Stomach (tissue), 8 donors: ENCODE measurements at regions not wholly inside any gene's neighbourhood (a gene's known extent, or its start where the extent isn't known, plus 50 kb on each side); places are given as distances from the start of the nearest gene placed in this dataset.

Experiments
- DNase-seq, 2 donors: peaks; one replicate each; pipeline versions ENCODE4 v3.0.0 to v3.0.0-alpha.2; 2013 to 2019
- H3K27ac ChIP-seq, 5 donors: fragments of 200-600 bp in 4 of 5; sonication (generic) in 4 of 5; one replicate each; pipeline ENCODE4 v1.5.1; 2013 to 2019; ENCODE audit warnings: mild to moderate bottlenecking in 1 of 5, moderate library complexity in 1 of 5
- H3K27me3 ChIP-seq, 3 donors: fragments of 200-600 bp; sonication (generic); one replicate each; pipeline ENCODE4 v1.5.1; 2017 to 2019; ENCODE audit warnings: mixed run types in 1 of 3
- H3K36me3 ChIP-seq, 4 donors: fragments of 200-600 bp; sonication (generic); 1 replicate in 3 of 4; 2 replicates in 1 of 4; pipeline ENCODE4 v1.5.1; 2016 to 2019
- H3K4me1 ChIP-seq, 4 donors: fragments of 200-600 bp; sonication (generic); one replicate each; pipeline ENCODE4 v1.5.1; 2016 to 2019
- H3K4me3 ChIP-seq, 4 donors: fragments of 200-600 bp; sonication (generic) in 3 of 4; one replicate each; pipeline ENCODE4 v1.5.1; 2016 to 2019; ENCODE audit warnings: mild to moderate bottlenecking in 1 of 4
- H3K9me3 ChIP-seq, 4 donors: fragments of 200-600 bp; sonication (generic); one replicate each; pipeline ENCODE4 v1.5.1; 2016 to 2019
- EP300 ChIP-seq: sonication (generic); formaldehyde crosslinking; IDR thresholded peaks from one replicate; pipeline ENCODE4 v1.6.1; 2017; ENCODE audit warnings: antibody characterized with exemption
- POLR2A ChIP-seq, 4 donors: fragments of 450-650 bp; IDR thresholded peaks; one replicate each; pipeline ENCODE4 v1.6.1; 2016; ENCODE audit warnings: antibody characterized with exemption in 4 of 4, control low read depth in 2 of 4, mild to moderate bottlenecking in 1 of 4, moderate library complexity in 1 of 4
- POLR2AphosphoS5 ChIP-seq, 3 donors: sonication (generic); formaldehyde crosslinking; IDR thresholded peaks; one replicate each; pipeline ENCODE4 v1.6.1; 2016; ENCODE audit warnings: antibody characterized with exemption in 3 of 3
- WGBS, 5 donors: extraction: QIAGEN DNeasy Blood & Tissue Kit in 3 of 5; methylation state at CpG; one replicate each; pipeline versions ENCODE4 v1.1.5 to v1.1.7; 2013 to 2018; 5-methylcytosine and 5-hydroxymethylcytosine counted together
- intact Hi-C: fragments of 100-400 bp; cut with DNase I; formaldehyde crosslinking; loops from one replicate; pipeline ENCODE4 v1.15.1; 2023; ENCODE audit warnings: low total_unique reads
- TF ChIP-seq, protein P1 (sequence below), 7 experiments: fragments of 450-650 bp in 4 of 7; fragments of 200-600 bp in 3 of 7; sonication (generic) in 3 of 7; IDR thresholded peaks; one replicate each; pipeline ENCODE4 v1.5.1; 2016 to 2019; ENCODE audit warnings: antibody characterized with exemption in 7 of 7, control low read depth in 2 of 7, mild to moderate bottlenecking in 1 of 7
- donor health status: healthy with polysubstance abuse.
- donor health status: Bipolar disorder and iron deficiency.
- donor health status: healthy.

DNA sequence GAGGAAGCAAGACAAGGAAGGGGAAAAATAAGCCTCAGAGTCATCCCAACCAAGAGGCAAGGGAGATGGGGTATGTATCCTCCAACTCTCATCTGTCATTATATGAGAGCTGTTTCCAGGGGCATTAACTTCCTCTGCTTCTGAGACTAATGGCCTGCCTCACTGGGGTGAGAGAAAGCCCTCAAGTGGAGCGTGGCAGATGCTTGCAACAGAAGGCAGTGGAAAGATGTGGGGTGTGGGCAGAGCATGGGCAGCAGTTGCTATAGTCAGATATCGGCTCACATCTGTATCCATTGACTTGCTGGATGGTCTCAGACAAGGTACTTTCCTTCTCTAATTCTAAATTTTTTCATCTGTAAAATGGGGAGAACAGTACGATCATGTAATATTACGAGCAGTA, 81.7 kb upstream of the PLCL2 start:
- H3K36me3 ChIP-seq, result no peaks in the 10 kb centered on the region
- no peaks in the 10 kb centered on the region for H3K27me3 ChIP-seq
- H3K4me3 ChIP-seq, result no peak overlapping the region
- peaks cover 0 to 12% (median 0%) of the 10 kb centered on the region in 4 donors for H3K4me1 ChIP-seq
- intact Hi-C loops, result no loop called here
- 91 to 96% (median 95%) methylated on average over 4 of the region's 4 CpGs for WGBS, 5 donors
- no peaks in the 10 kb centered on the region for H3K9me3 ChIP-seq
- TF ChIP-seq POLR2A (IDR thresholded peaks at IDR 0.05), result no peak
- TF ChIP-seq, protein P1, sequence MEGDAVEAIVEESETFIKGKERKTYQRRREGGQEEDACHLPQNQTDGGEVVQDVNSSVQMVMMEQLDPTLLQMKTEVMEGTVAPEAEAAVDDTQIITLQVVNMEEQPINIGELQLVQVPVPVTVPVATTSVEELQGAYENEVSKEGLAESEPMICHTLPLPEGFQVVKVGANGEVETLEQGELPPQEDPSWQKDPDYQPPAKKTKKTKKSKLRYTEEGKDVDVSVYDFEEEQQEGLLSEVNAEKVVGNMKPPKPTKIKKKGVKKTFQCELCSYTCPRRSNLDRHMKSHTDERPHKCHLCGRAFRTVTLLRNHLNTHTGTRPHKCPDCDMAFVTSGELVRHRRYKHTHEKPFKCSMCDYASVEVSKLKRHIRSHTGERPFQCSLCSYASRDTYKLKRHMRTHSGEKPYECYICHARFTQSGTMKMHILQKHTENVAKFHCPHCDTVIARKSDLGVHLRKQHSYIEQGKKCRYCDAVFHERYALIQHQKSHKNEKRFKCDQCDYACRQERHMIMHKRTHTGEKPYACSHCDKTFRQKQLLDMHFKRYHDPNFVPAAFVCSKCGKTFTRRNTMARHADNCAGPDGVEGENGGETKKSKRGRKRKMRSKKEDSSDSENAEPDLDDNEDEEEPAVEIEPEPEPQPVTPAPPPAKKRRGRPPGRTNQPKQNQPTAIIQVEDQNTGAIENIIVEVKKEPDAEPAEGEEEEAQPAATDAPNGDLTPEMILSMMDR (IDR thresholded peaks at IDR 0.05), result no peak
- no peak for TF ChIP-seq EP300
- no peak for TF ChIP-seq POLR2AphosphoS5 (IDR thresholded peaks at IDR 0.05)
- no peak overlapping the region for H3K27ac ChIP-seq
- DNase-seq, result no peak

DNA sequence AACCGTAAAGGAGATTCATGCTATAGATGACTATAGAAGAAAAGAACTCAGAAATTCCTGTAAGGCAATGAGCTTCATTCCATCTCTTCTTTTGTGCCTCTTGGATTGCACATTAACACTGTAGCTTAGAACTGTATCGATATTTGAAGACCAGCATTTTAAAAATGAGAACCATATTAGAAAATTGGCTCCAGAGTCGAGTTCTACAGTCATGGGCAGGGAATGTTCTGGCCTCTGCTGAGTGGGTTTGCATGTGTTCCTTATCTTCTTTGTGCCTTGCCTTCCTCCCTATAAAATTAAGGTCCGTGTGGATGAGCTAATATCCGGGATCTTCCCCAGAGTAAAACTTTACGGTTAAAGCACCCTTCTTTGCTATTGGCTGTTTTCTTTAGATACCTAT, 77.4 kb upstream of the PLCL2 start:
- Histone ChIP-seq H3K4me1 (peaks cover 0 to 9% (median 3%) of the 10 kb centered on the region in 4 donors), H3K27me3 (no peaks in the 10 kb centered on the region), H3K27ac (no peak overlapping the region), H3K4me3 (no peak overlapping the region), H3K36me3 (no peaks in the 10 kb centered on the region), H3K9me3 (no peaks in the 10 kb centered on the region)
- no peak for DNase-seq
- intact Hi-C loops, result no loop called here
- WGBS, 5 donors, result 86 to 91% (median 89%) methylated on average over 6 of the region's 6 CpGs
- no peak for TF ChIP-seq POLR2A (IDR thresholded peaks at IDR 0.05)
- TF ChIP-seq, protein P1 (IDR thresholded peaks at IDR 0.05), result no peak
- TF ChIP-seq EP300, result no peak
- TF ChIP-seq POLR2AphosphoS5 (IDR thresholded peaks at IDR 0.05), result no peak

DNA sequence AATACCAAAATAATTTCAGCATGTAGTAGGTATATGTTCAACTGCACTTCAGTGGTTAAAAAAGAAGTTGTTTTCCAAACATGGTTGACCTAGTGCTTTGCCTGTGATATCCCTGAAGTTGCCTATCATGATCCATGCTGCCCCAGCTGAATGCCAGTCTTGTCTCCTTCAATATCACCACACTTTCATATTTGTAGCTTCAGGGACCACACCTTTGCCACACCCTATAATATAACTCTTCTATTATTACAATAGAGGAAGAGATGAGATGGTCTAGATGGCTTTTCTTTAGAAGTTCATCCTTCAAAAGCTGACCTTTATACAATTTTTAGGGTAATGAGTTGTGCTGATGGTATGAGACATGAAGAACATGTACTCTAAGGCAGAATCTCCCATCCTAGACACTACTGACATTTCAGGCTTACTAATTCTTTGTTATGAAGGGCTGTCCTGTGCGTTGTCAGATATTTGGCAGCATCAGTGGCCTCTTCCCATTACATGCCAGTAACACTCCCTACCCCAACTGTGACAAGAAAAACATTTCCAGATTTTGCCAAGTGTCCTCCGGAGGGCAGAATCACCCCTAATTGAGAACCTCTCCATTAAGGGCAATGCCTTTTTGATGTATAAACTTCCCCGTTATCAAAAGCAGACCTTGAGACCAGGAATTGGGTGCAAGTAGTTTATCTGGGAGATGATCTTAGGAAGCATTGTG, 76.2 kb upstream of the PLCL2 start:
- Histone ChIP-seq H3K4me3 (no peak overlapping the region), H3K27ac (no peak overlapping the region), H3K27me3 (no peaks in the 10 kb centered on the region), H3K9me3 (no peaks in the 10 kb centered on the region), H3K4me1 (peaks cover 0 to 9% (median 3%) of the 10 kb centered on the region in 4 donors), H3K36me3 (no peaks in the 10 kb centered on the region)
- intact Hi-C loops, result no loop called here
- TF ChIP-seq POLR2A (IDR thresholded peaks at IDR 0.05) (no peak), EP300 (no peak), POLR2AphosphoS5 (IDR thresholded peaks at IDR 0.05) (no peak)
- TF ChIP-seq, protein P1 (IDR thresholded peaks at IDR 0.05), result no peak
- 61 to 82% (median 68%) methylated on average over 3 of the region's 3 CpGs for WGBS, 5 donors
- DNase-seq, result no peak

DNA sequence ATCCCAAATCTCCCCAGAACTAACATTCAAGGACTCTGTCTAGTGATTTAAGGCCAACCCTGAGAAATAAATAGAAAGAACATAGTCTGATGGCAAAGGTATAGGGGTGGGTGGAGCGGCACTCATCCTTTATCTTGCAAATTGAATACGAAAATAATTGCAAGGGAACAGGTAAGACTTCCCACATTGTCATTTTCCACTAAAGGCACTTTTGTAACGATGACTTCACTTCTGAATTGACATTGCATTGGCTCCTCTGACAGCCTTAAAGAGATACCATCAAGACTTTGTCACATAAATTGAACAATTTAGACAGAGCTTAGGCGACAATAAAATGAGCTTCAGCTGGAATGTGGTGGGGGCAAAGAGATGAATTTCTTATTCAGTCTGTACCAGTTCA, 75.3 kb upstream of the PLCL2 start:
- Histone ChIP-seq H3K9me3 (no peaks in the 10 kb centered on the region), H3K36me3 (no peaks in the 10 kb centered on the region), H3K4me1 (peaks cover 0 to 9% (median 3%) of the 10 kb centered on the region in 4 donors), H3K27me3 (no peaks in the 10 kb centered on the region), H3K27ac (no peak overlapping the region), H3K4me3 (no peak overlapping the region)
- TF ChIP-seq, protein P1 (IDR thresholded peaks at IDR 0.05), result no peak
- TF ChIP-seq POLR2A (IDR thresholded peaks at IDR 0.05) (no peak), EP300 (no peak), POLR2AphosphoS5 (IDR thresholded peaks at IDR 0.05) (no peak)
- no peak for DNase-seq
- intact Hi-C loops, result no loop called here
- WGBS, 5 donors, result 74 to 84% (median 81%) methylated on average over 4 of the region's 4 CpGs
